Heart left ventricle (tissue), 16 donors: ENCODE measurements at regions not wholly inside any gene's neighbourhood (a gene's known extent, or its start where the extent isn't known, plus 50 kb on each side); places are given as distances from the start of the nearest gene placed in this dataset.

Source experiments
- ATAC-seq, 4 donors: fragments of 200-7000 bp; cut with Tn5 transposase; one replicate each; pipeline ENCODE4 v1.9.1; 2020 to 2022; ENCODE audit warnings: moderate library complexity in 4 of 4, mild to moderate bottlenecking in 3 of 4, moderate number of reproducible peaks in 1 of 4
- DNase-seq, 5 donors: peaks; one replicate each; pipeline ENCODE4 v3.0.0-alpha.2; 2020
- H3K27ac ChIP-seq, 12 donors: fragments of 200-600 bp; sonication (generic) in 4 of 12; one replicate each; pipeline versions ENCODE4 v1.5.0 to v1.8.0; 2016 to 2022; ENCODE audit warnings: mild to moderate bottlenecking in 2 of 12
- H3K27me3 ChIP-seq, 9 donors: fragments of 200-600 bp; sonication (generic) in 2 of 9; one replicate each; pipeline versions ENCODE4 v1.5.1 to v1.8.0; 2016 to 2022; ENCODE audit warnings: mild to moderate bottlenecking in 3 of 9
- H3K36me3 ChIP-seq, 9 donors: fragments of 200-600 bp; sonication (generic) in 2 of 9; one replicate each; pipeline versions ENCODE4 v1.5.0 to v1.8.0; 2018 to 2022; ENCODE audit warnings: mild to moderate bottlenecking in 2 of 9
- H3K4me1 ChIP-seq, 12 donors: fragments of 200-600 bp; sonication (generic) in 4 of 12; one replicate each; pipeline versions ENCODE4 v1.5.0 to v1.8.0; 2016 to 2022; ENCODE audit warnings: mild to moderate bottlenecking in 3 of 12
- H3K4me3 ChIP-seq, 12 donors: fragments of 200-600 bp; sonication (generic) in 4 of 12; one replicate each; pipeline versions ENCODE4 v1.5.0 to v1.8.0; 2017 to 2022; ENCODE audit warnings: mild to moderate bottlenecking in 9 of 12, moderate library complexity in 4 of 12
- H3K9me3 ChIP-seq, 12 donors: fragments of 200-600 bp; sonication (generic) in 4 of 12; one replicate each; pipeline versions ENCODE4 v1.5.0 to v1.8.0; 2016 to 2022; ENCODE audit warnings: mild to moderate bottlenecking in 1 of 12
- CTCF ChIP-seq, 12 donors: fragments of 200-600 bp; sonication (generic) in 4 of 12; IDR thresholded peaks; one replicate each; pipeline versions ENCODE4 v1.5.0 to v1.8.0; 2018 to 2022; ENCODE audit warnings: antibody characterized with exemption in 12 of 12, mild to moderate bottlenecking in 5 of 12
- POLR2A ChIP-seq, 2 donors: fragments of 450-650 bp; IDR thresholded peaks; one replicate each; pipeline ENCODE4 v1.6.1; 2017; ENCODE audit warnings: antibody characterized with exemption in 2 of 2, mild to moderate bottlenecking in 2 of 2, moderate library complexity in 2 of 2
- WGBS, 4 donors: extraction: QIAGEN DNeasy Blood & Tissue Kit in 2 of 4; methylation state at CpG; one replicate each; pipeline versions ENCODE4 v1.1.5 to v1.1.7; 2013 to 2018; 5-methylcytosine and 5-hydroxymethylcytosine counted together
- intact Hi-C, 10 donors: fragments of 100-400 bp; cut with DNase I; formaldehyde crosslinking; loops; one replicate each; pipeline versions ENCODE4 v1.11.1 to v1.14.2; 2022
- donor health status: ischemic (EF 13 %, LVEDD 7.1; RV severe dilation, severe dysfunction).
- donor health status: healthy with polysubstance abuse.
- donor health status: DM: no; HTN: yes; CAD: no.
- donor health status: DM: no; HTN: no; CAD: no.
- donor health status: ischemic (EF 25% LVEDD 6.9; RV normal size, moderate dysfunction).
- donor health status: ischemic (EF 25% LVEDD 5.7; RV mildly dilated, moderate dysfunction).
- donor health status: healthy.
- donor health status: DM: yes; HTN: yes; CAD: no.
- donor health status: ischemic (EF 35%, LVEDD 5.7; RV mildly dilated, moderate dysfunction).
- donor health status: nonischemic (EF 11% LVEDD 7.7; RV severe dilation, severe dysfunction).
- donor health status: DM: yes; HTN: yes; CAD: no.
- donor health status: PGD.
- donor health status: ischemic (EF 29% LVEDD 5.4; RV normal size, mild dysfunction).
- donor health status: nonischemic (EF 23%, LVEDD 6.1; RV moderate dilation, normal function).

GRCh38 chr9:1152171-1152570 is 102.0 kb downstream of the DMRT2 start:
- Histone ChIP-seq H3K27ac (no peak overlapping the region), H3K36me3 (no peaks in the 10 kb centered on the region), H3K4me1 (no peaks in the 10 kb centered on the region), H3K4me3 (no peak overlapping the region), H3K27me3 (no peaks in the 10 kb centered on the region), H3K9me3 (peaks cover 0 to 4% (median 0%) of the 10 kb centered on the region in 12 donors)
- TF ChIP-seq CTCF (IDR thresholded peaks at IDR 0.05) (no peak), POLR2A (IDR thresholded peaks at IDR 0.05) (no peak)
- WGBS, 4 donors, result 49 to 69% (median 66%) methylated on average over 3 of the region's 3 CpGs
- DNase-seq, result no peak
- no peak for ATAC-seq
- intact Hi-C loops, result no loop called here

GRCh38 chr9:1154739-1155138 is 104.6 kb downstream of the DMRT2 start:
- no peak overlapping the region for H3K4me3 ChIP-seq
- no peaks in the 10 kb centered on the region for H3K36me3 ChIP-seq
- ATAC-seq (no peak), DNase-seq (no peak)
- H3K4me1 ChIP-seq, result no peaks in the 10 kb centered on the region
- TF ChIP-seq POLR2A (IDR thresholded peaks at IDR 0.05) (no peak), CTCF (IDR thresholded peaks at IDR 0.05) (no peak)
- H3K27ac ChIP-seq, result no peak overlapping the region
- peaks cover 0 to 3% (median 0%) of the 10 kb centered on the region in 12 donors for H3K9me3 ChIP-seq
- no peaks in the 10 kb centered on the region for H3K27me3 ChIP-seq
- 42 to 80% (median 65%) methylated on average over 1 of the region's 1 CpG for WGBS, 4 donors
- intact Hi-C loops, result no loop called here

GRCh38 chr9:1155602-1156001 is 105.4 kb downstream of the DMRT2 start:
- intact Hi-C loops, result no loop called here
- Histone ChIP-seq H3K27me3 (no peaks in the 10 kb centered on the region), H3K4me1 (no peaks in the 10 kb centered on the region), H3K36me3 (no peaks in the 10 kb centered on the region), H3K4me3 (no peak overlapping the region), H3K9me3 (no peaks in the 10 kb centered on the region), H3K27ac (no peak overlapping the region)
- no peak for TF ChIP-seq CTCF (IDR thresholded peaks at IDR 0.05)
- no peak for TF ChIP-seq POLR2A (IDR thresholded peaks at IDR 0.05)
- DNase-seq, result no peak
- ATAC-seq, result no peak

- WGBS, 4 donors, result 45 to 78% (median 61%) methylated on average over 4 of the region's 4 CpGs
- no peak overlapping the region for H3K4me3 ChIP-seq
- intact Hi-C loops, result no loop called here
- H3K36me3 ChIP-seq, result no peaks in the 10 kb centered on the region
- H3K27ac ChIP-seq, result no peak overlapping the region
- H3K9me3 ChIP-seq, result no peaks in the 10 kb centered on the region
- no peak for DNase-seq
- H3K27me3 ChIP-seq, result no peaks in the 10 kb centered on the region
- ATAC-seq, result no peak
- H3K4me1 ChIP-seq, result no peaks in the 10 kb centered on the region
- TF ChIP-seq CTCF (IDR thresholded peaks at IDR 0.05) (no peak), POLR2A (IDR thresholded peaks at IDR 0.05) (no peak)
Observed at GRCh38 chr9:1156794-1157550, 106.8 kb downstream of the DMRT2 start.
